CD4-positive, alpha-beta T cell treated with Interleukin-21 for 1 hour (primary cell): ENCODE measurements at regions not wholly inside any gene's neighbourhood (a gene's known extent, or its start where the extent isn't known, plus 50 kb on each side); places are given as distances from the start of the nearest gene placed in this dataset.
"Not testable (repeated sequence)": the region's sequence is repeated elsewhere in the genome, so short reads cannot be mapped to it uniquely, and the experiment has no call there.

Experiments
- DNase-seq: peaks from one replicate; pipeline ENCODE4 v3.0.0-alpha.2; 2020

GRCh38 chr5:174953871-174954270 is 229.5 kb downstream of the MSX2 start:
- no peak for DNase-seq

GRCh38 chr5:174951151-174951780 is 226.9 kb downstream of the MSX2 start:
- peak; percentile 58 for DNase-seq

- no peak for DNase-seq
Measured at GRCh38 chr5:174947548-174947947, 223.2 kb downstream of the MSX2 start.

- DNase-seq = no peak
Measured at GRCh38 chr5:174945853-174946252, 221.5 kb downstream of the MSX2 start.

GRCh38 chr5:174943785-174944184 is 219.4 kb downstream of the MSX2 start:
- no peak for DNase-seq

GRCh38 chr5:174943002-174943401 is 218.6 kb downstream of the MSX2 start:
- DNase-seq = not testable (repeated sequence)

GRCh38 chr5:174937201-174938123 is 213.1 kb downstream of the MSX2 start:
- no peak for DNase-seq

- DNase-seq = peak; percentile 13
Measured at GRCh38 chr5:174935854-174936474, 211.6 kb downstream of the MSX2 start.

GRCh38 chr5:174931033-174931432 is 206.7 kb downstream of the MSX2 start:
- not testable (repeated sequence) for DNase-seq

GRCh38 chr5:174925586-174925985 is 201.2 kb downstream of the MSX2 start:
- no peak for DNase-seq

GRCh38 chr5:174922955-174923354 is 198.6 kb downstream of the MSX2 start:
- no peak for DNase-seq

- DNase-seq = no peak
Measured at GRCh38 chr5:174920906-174921550, 196.6 kb downstream of the MSX2 start.

GRCh38 chr5:174919351-174919750 is 195.0 kb downstream of the MSX2 start:
- DNase-seq = no peak

- DNase-seq = no peak
Measured at GRCh38 chr5:174918655-174919054, 194.3 kb downstream of the MSX2 start.

- DNase-seq = no peak
Measured at GRCh38 chr5:174917976-174918554, 193.7 kb downstream of the MSX2 start.

GRCh38 chr5:174917435-174917834 is 193.1 kb downstream of the MSX2 start:
- not testable (repeated sequence) for DNase-seq

- DNase-seq = not testable (repeated sequence)
Measured at GRCh38 chr5:174916924-174917323, 192.5 kb downstream of the MSX2 start.

GRCh38 chr5:174916227-174916626 is 191.8 kb downstream of the MSX2 start:
- no peak for DNase-seq

GRCh38 chr5:174911118-174911517 is 186.7 kb downstream of the MSX2 start:
- no peak for DNase-seq

GRCh38 chr5:174910245-174910737 is 185.9 kb downstream of the MSX2 start:
- peak; percentile 39 for DNase-seq

- no peak for DNase-seq
Measured at GRCh38 chr5:174903172-174903732, 178.9 kb downstream of the MSX2 start.

GRCh38 chr5:174901336-174901735 is 177.0 kb downstream of the MSX2 start:
- no peak for DNase-seq
